Fibroblast of skin of back (primary cell): ENCODE measurements at regions not wholly inside any gene's neighbourhood (a gene's known extent, or its start where the extent isn't known, plus 50 kb on each side); places are given as distances from the start of the nearest gene placed in this dataset.
"Not testable (repeated sequence)": the region's sequence is repeated elsewhere in the genome, so short reads cannot be mapped to it uniquely, and the experiment has no call there.

Experiments
- DNase-seq: peaks from one replicate; pipeline ENCODE4 v3.0.0-alpha.2; 2013

DNA sequence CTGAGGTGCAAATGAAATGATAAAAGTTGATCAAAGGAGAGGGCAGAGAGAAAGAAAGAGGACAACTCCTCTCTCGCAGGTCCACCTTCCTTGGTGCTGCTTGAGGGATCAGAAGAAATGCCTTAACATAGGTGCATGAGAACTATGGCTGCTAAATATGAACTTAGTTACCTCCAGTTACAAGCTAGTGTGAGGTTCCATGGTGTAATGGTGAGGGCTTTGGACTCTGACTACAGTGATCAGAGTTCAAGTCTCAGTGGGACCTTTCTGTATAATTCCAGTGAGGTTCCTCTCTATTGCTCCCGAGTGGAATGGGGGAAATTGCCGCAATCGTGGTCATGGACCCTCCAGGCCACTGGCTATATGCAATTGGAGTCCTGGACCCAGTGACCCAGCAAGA lies 387.3 kb downstream of the FAM72C start:
- no peak for DNase-seq

DNA sequence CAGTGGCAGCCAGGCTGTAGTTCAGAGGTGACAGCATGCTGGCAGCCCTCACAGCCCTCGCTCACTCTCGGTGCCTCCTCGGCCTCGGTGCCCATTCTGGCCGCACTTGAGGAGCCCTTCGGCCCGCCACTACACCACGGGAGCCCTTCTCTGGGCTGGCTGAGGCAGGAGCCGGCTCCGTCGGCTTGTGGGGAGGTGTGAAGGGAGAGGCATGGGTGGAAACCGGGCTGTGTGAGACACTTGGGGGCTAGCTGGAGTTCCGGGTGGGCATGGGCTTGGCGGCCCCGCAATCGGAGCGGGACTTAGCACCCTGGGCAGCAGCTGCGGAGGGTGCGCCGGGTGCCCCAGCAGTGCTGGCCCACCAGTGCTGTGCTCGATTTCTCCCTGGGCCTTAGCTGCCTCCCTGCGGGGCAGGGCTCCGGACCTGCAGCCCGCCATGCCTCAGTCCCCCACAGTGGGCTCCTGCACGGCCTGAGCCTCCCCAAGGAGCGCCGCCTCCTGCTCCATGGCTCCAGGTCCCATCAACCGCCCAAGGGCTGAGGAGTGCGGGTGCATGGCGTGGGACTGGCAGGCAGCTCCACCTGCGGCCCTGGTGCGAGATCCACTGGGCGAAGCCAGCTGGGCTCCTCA lies 396.8 kb downstream of the FAM72C start:
- no peak for DNase-seq

- DNase-seq, result not testable (repeated sequence)
These were observed 399.1 kb downstream of the FAM72C start for GRCh38 chr1:143572661-143573060.

GRCh38 chr1:143563761-143564160 lies 408.0 kb downstream of the FAM72C start:
- not testable (repeated sequence) for DNase-seq

- no peak for DNase-seq
These were observed 418.2 kb downstream of the FAM72C start for GRCh38 chr1:143553627-143554026.

DNA sequence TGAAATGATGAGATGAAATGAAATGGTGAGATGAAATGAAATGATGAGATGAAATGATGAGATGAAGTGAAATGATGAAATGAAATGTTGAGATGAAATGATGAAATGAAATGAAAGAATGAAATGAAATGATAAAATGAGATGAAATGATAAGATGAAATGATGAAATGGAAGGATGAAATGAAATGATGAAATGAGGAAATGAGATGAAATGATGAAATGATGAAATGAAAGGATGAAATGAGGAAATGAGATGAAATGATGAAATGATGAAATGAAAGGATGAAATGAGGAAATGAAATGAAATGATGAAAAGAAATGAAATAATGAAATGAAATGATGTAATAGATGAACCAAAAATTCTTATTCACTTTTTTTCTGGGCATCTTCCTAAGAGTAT lies 467.1 kb downstream of the FAM72C start:
- not testable (repeated sequence) for DNase-seq

GRCh38 chr1:143504080-143504479 lies 467.7 kb downstream of the FAM72C start:
- not testable (repeated sequence) for DNase-seq

DNA sequence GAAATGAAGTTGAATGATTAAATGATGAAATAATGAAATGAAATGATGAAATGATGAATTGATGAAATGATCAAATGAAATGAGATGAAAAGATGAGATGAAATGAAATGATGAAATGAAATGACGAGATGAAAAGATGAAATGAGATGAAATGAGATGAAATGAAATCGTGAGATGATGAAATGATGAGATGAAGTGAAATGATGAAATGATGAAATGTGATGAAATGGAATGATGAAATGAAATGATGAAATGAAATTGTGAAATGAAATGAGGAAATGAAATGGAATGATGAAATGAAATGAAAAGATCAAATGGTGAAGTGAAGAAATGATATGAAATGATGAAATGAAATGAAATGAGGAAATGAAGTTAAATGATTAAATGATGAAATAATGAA lies 468.7 kb downstream of the FAM72C start:
- DNase-seq, result not testable (repeated sequence)

DNA sequence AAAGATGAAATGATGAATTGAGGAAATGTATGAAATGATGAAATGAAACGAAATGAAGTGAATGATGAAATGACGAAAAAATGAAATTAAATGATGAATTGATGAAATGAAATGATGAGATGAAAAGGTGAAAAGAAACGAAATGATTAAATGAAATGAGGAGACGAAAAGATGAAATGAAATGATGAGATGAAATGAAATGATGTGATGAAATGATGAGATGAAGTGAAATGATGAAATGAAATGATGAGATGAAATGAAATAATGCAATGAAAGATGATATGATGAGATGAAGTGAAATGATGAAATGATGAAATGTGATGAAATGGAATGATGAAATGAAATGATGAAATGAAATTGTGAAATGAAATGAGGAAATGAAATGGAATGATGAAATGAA lies 469.7 kb downstream of the FAM72C start:
- not testable (repeated sequence) for DNase-seq

DNA sequence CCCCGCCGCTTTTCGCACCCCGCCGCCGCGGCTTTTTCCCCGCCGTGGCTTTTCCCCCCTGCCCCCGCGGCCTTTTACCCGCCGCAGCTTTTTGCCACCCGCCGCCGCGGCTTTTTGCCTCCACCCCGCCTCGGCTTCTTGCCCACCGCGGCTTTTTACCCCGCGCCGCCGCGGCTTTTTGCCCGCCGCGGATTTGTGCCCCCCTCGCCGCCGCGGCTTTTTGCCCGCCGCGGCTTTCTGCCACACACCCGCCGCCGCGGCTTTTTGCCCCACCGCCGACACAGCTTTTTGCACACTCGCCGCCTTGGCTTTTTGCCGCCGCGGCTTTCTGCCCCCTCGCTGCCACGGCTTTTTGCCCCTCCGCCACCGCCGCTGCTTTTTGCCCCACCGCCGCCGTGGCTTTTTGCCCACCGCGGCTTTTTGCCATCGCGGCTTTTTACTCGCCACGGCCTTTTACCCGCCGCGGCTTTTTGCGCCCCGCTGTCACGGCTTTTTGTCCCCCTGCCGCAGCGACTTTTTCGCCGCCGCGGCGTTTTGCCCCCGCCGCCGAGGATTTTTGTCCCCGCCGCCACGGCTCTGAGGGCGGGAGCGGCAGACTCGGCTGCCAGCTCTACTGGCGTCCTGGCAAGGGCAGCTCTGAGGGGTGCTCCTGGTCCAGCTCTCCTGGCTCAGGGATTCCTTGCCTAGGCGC lies 473.6 kb downstream of the FAM72C start:
- not testable (repeated sequence) for DNase-seq

- no peak for DNase-seq
These were observed 474.4 kb downstream of the FAM72C start for GRCh38 chr1:143497374-143497747.

DNA sequence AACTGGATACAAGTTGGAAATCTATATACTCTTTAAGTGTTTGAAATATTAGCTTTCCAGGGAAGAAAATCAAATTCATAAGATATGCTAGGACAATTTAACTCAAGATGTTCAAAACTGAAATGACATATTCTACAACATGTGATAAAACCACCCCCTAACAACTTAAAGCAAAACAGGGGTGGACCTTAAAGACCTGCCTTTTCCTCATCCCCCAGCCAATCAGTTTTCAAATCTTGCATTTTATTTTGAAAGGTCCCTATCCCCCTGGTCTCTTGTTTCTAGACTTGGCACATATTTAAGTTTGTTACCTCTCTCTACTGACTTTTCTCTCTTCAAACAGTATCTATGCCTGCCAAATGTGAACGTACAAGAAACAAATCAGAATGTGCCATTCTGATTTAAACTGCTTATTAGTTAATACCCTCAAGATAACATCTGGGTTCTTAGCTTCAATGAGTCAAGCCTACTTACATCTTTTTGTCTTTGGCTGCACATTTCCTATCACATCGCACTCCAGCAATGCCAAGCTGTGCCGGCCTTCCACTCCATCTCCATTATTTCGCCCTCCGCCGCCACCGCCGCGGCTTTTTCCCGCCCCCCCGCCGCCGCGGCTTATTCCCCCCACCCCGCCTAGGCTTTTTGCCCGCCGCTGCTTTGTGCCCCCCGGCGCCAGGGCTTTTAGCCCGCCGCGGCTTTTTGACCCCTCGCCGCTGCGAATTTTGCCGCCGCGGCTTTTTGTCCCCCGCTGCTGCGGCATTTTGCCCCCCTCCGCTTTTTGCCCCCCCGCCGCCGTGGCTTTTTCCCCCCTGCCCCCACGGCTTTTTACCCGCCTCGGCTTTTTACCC lies 475.0 kb downstream of the FAM72C start:
- DNase-seq, result not testable (repeated sequence)
